OCI-LY3 (cell line): ENCODE measurements at regions not wholly inside any gene's neighbourhood (a gene's known extent, or its start where the extent isn't known, plus 50 kb on each side); places are given as distances from the start of the nearest gene placed in this dataset.

Experiments
- EZH2phosphoT487 ChIP-seq: fragments of 200-600 bp; shearing (Covaris generic); IDR thresholded peaks from 2 replicates; pipeline ENCODE4 v1.6.1; 2018; ENCODE audit warnings: antibody characterized with exemption, mixed run types, low read depth
- TF ChIP-seq, protein P1 (sequence below): fragments of 200-600, 300-600 bp; sonication (generic); IDR thresholded peaks from 2 replicates; pipeline ENCODE4 v1.5.1; 2014; ENCODE audit warnings: antibody characterized with exemption, low read length, low read depth

DNA sequence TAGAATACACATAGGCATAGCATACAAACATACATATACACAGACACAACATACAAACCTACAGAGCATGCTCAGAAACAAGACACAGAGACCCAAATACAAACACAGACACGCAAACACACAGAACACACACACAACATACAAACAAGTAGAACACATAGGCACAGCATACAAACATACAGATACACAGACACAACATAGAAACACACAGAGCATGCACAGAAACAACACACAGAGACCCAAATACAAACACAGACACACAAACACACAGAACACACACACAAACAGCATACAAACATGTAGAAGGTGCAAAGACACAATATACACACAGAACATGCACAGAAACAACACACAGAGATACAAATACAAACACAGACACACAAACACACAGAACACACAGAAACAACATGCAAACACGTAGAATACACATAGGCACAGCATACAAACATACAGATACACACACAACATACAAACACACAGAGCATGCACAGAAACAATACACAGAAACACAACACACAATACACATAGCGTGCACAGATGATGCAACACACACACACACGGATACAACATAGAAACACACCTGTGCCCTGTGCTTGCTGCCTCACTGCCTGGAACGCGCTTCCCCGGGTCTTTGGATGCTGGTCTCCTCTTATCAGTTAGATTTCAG, 469.0 kb upstream of the CDH4 start:
- TF ChIP-seq, protein P1, sequence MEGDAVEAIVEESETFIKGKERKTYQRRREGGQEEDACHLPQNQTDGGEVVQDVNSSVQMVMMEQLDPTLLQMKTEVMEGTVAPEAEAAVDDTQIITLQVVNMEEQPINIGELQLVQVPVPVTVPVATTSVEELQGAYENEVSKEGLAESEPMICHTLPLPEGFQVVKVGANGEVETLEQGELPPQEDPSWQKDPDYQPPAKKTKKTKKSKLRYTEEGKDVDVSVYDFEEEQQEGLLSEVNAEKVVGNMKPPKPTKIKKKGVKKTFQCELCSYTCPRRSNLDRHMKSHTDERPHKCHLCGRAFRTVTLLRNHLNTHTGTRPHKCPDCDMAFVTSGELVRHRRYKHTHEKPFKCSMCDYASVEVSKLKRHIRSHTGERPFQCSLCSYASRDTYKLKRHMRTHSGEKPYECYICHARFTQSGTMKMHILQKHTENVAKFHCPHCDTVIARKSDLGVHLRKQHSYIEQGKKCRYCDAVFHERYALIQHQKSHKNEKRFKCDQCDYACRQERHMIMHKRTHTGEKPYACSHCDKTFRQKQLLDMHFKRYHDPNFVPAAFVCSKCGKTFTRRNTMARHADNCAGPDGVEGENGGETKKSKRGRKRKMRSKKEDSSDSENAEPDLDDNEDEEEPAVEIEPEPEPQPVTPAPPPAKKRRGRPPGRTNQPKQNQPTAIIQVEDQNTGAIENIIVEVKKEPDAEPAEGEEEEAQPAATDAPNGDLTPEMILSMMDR = no peak
- no peak for TF ChIP-seq EZH2phosphoT487
